SK-N-MC (cell line): ENCODE measurements at regions not wholly inside any gene's neighbourhood (a gene's known extent, or its start where the extent isn't known, plus 50 kb on each side); places are given as distances from the start of the nearest gene placed in this dataset.

Experiments
- EZH2 ChIP-seq: fragments of 200-600 bp; sonication (generic); IDR thresholded peaks from one replicate; pipeline ENCODE4 v1.6.1; 2017; ENCODE audit warnings: antibody characterized with exemption
- POLR2AphosphoS5 ChIP-seq: IDR thresholded peaks from 2 replicates; pipeline ENCODE4 v1.6.1; 2012; ENCODE audit warnings: mild to moderate bottlenecking, low read depth, low read length, borderline replicate concordance

DNA sequence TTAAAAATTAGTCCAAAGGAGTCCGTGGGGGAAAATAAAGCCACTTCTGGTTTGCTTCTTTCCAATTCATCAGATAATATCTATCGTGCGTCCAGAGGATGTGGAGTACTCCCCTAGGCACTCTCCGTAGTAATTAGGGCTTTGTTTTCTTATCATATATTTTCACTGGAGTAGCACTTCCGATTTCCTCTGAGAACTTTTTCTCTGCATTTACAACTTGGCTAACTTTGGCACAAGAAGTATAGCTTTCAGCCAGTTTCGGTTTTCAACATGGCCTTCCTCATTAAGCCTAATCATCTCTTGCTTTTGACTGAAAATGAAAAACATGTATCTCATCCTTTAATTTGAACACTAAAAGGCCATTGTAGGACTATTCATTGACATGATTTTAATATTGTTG, 80.5 kb downstream of the CASP3 start:
- TF ChIP-seq EZH2: no peak
- TF ChIP-seq POLR2AphosphoS5: no peak
